ENCODE measurements at regions not wholly inside any gene's neighbourhood (a gene's known extent, or its start where the extent isn't known, plus 50 kb on each side); places are given as distances from the start of the nearest gene placed in this dataset.
A peak's percentile ranks its signal among the peaks of the same experiment; 100 is the strongest.

GRCh38 chr3:187618722-187619121, 51.5 kb downstream of the SST start:
- peak overlapping the region in 1 of 6 donors; percentile 25 for H3K27ac Mint-ChIP-seq
- H3K27me3 Mint-ChIP-seq = peaks cover 24 to 45% (median 24%) of the 10 kb centered on the region in 3 donors
- H3K36me3 Mint-ChIP-seq = no peaks in the 10 kb centered on the region
- no peaks in the 10 kb centered on the region for H3K9me3 Mint-ChIP-seq
- ATAC-seq (ENCODE audit: low read depth in 2 of 2) = no peak
- no peak overlapping the region for H3K4me3 Mint-ChIP-seq
- H3K4me1 Mint-ChIP-seq = no peaks in the 10 kb centered on the region
- no peak for DNase-seq

GRCh38 chr3:187617213-187617612, 53.0 kb downstream of the SST start:
- no peak overlapping the region for H3K4me3 Mint-ChIP-seq
- H3K9me3 Mint-ChIP-seq = no peaks in the 10 kb centered on the region
- DNase-seq = no peak
- no peaks in the 10 kb centered on the region for H3K4me1 Mint-ChIP-seq
- no peak for ATAC-seq (ENCODE audit: low read depth in 2 of 2)
- no peak overlapping the region for H3K27ac Mint-ChIP-seq
- peaks cover 18 to 46% (median 27%) of the 10 kb centered on the region in 3 donors for H3K27me3 Mint-ChIP-seq
- no peaks in the 10 kb centered on the region for H3K36me3 Mint-ChIP-seq

GRCh38 chr3:187616307-187616972, 53.8 kb downstream of the SST start:
- Mint-ChIP-seq H3K9me3 (no peaks in the 10 kb centered on the region), H3K27ac (no peak overlapping the region), H3K4me1 (no peaks in the 10 kb centered on the region), H3K36me3 (no peaks in the 10 kb centered on the region), H3K4me3 (no peak overlapping the region), H3K27me3 (peaks cover 18 to 44% (median 30%) of the 10 kb centered on the region in 3 donors)
- peak; percentile 37 for DNase-seq
- ATAC-seq (ENCODE audit: low read depth in 2 of 2) = peak; percentile 52 to 69

- DNase-seq (no peak), ATAC-seq (ENCODE audit: low read depth in 2 of 2) (no peak)
- no peak overlapping the region for H3K4me3 Mint-ChIP-seq
- H3K9me3 Mint-ChIP-seq = no peaks in the 10 kb centered on the region
- H3K27ac Mint-ChIP-seq = no peak overlapping the region
- no peaks in the 10 kb centered on the region for H3K4me1 Mint-ChIP-seq
- H3K27me3 Mint-ChIP-seq = peaks cover 21 to 45% (median 36%) of the 10 kb centered on the region in 3 donors
- no peaks in the 10 kb centered on the region for H3K36me3 Mint-ChIP-seq
Measured at GRCh38 chr3:187615630-187616029, 54.6 kb downstream of the SST start.

- Mint-ChIP-seq H3K4me1 (no peaks in the 10 kb centered on the region), H3K36me3 (no peaks in the 10 kb centered on the region), H3K27me3 (peaks cover 32 to 61% (median 60%) of the 10 kb centered on the region in 3 donors), H3K9me3 (peaks cover 0 to 3% (median 0%) of the 10 kb centered on the region in 7 donors), H3K27ac (no peak overlapping the region), H3K4me3 (no peak overlapping the region)
- ATAC-seq (ENCODE audit: low read depth in 2 of 2) (no peak), DNase-seq (no peak)
Measured at GRCh38 chr3:187612656-187613055, 57.5 kb downstream of the SST start.

GRCh38 chr3:187610981-187611511, 59.1 kb downstream of the SST start:
- Mint-ChIP-seq H3K4me3 (no peak overlapping the region), H3K4me1 (no peaks in the 10 kb centered on the region), H3K27ac (no peak overlapping the region), H3K27me3 (peaks cover 48 to 71% (median 67%) of the 10 kb centered on the region in 3 donors), H3K9me3 (peaks cover 0 to 4% (median 0%) of the 10 kb centered on the region in 7 donors), H3K36me3 (no peaks in the 10 kb centered on the region)
- no peak for ATAC-seq (ENCODE audit: low read depth in 2 of 2)
- DNase-seq = no peak

GRCh38 chr3:187594272-187594671, 75.9 kb downstream of the SST start:
- no peaks in the 10 kb centered on the region for H3K4me1 Mint-ChIP-seq
- no peaks in the 10 kb centered on the region for H3K9me3 Mint-ChIP-seq
- no peaks in the 10 kb centered on the region for H3K36me3 Mint-ChIP-seq
- no peak for ATAC-seq (ENCODE audit: low read depth in 2 of 2)
- H3K27ac Mint-ChIP-seq = no peak overlapping the region
- no peak overlapping the region for H3K4me3 Mint-ChIP-seq
- peaks cover 30 to 70% (median 65%) of the 10 kb centered on the region in 3 donors for H3K27me3 Mint-ChIP-seq
- DNase-seq = no peak

- no peak for ATAC-seq (ENCODE audit: low read depth in 2 of 2)
- DNase-seq = no peak
- no peak overlapping the region for H3K27ac Mint-ChIP-seq
- peaks cover 0 to under 1% (median 0%) of the 10 kb centered on the region in 7 donors for H3K9me3 Mint-ChIP-seq
- no peaks in the 10 kb centered on the region for H3K4me1 Mint-ChIP-seq
- H3K36me3 Mint-ChIP-seq = no peaks in the 10 kb centered on the region
- no peak overlapping the region for H3K4me3 Mint-ChIP-seq
- peaks cover 35 to 62% (median 57%) of the 10 kb centered on the region in 3 donors for H3K27me3 Mint-ChIP-seq
Measured at GRCh38 chr3:187593451-187593850, 76.7 kb downstream of the SST start.

- Mint-ChIP-seq H3K4me3 (no peak overlapping the region), H3K36me3 (no peaks in the 10 kb centered on the region), H3K9me3 (peaks cover 0 to 2% (median 0%) of the 10 kb centered on the region in 7 donors), H3K4me1 (no peaks in the 10 kb centered on the region), H3K27me3 (peaks cover 48 to 69% (median 60%) of the 10 kb centered on the region in 3 donors), H3K27ac (no peak overlapping the region)
- DNase-seq = no peak
- no peak for ATAC-seq (ENCODE audit: low read depth in 2 of 2)
Measured at GRCh38 chr3:187590861-187591576, 79.2 kb downstream of the SST start.

- no peak overlapping the region for H3K4me3 Mint-ChIP-seq
- no peaks in the 10 kb centered on the region for H3K36me3 Mint-ChIP-seq
Measured at GRCh38 chr3:187587076-187587475, 83.1 kb downstream of the SST start.

GRCh38 chr3:187586226-187586625, 84.0 kb downstream of the SST start:
- Mint-ChIP-seq H3K27me3 (peaks cover 31 to 54% (median 49%) of the 10 kb centered on the region in 3 donors), H3K9me3 (peaks cover 0 to 20% (median 8%) of the 10 kb centered on the region in 7 donors), H3K27ac (no peak overlapping the region), H3K4me3 (no peak overlapping the region), H3K4me1 (no peaks in the 10 kb centered on the region), H3K36me3 (no peaks in the 10 kb centered on the region)
- ATAC-seq (ENCODE audit: low read depth in 2 of 2) (no peak), DNase-seq (no peak)

More at GRCh38 chr3:187587076-187587475, 83.1 kb downstream of the SST start:
- peaks cover 31 to 61% (median 52%) of the 10 kb centered on the region in 3 donors for H3K27me3 Mint-ChIP-seq
- DNase-seq (no peak), ATAC-seq (ENCODE audit: low read depth in 2 of 2) (no peak)
- no peaks in the 10 kb centered on the region for H3K4me1 Mint-ChIP-seq
- no peak overlapping the region for H3K27ac Mint-ChIP-seq
- peaks cover 0 to 20% (median 4%) of the 10 kb centered on the region in 7 donors for H3K9me3 Mint-ChIP-seq

- peaks cover 0 to 2% (median 0%) of the 10 kb centered on the region in 7 donors for H3K9me3 Mint-ChIP-seq
Measured at GRCh38 chr3:187572441-187572840, 97.8 kb downstream of the SST start.

GRCh38 chr3:187571701-187572100, 98.5 kb downstream of the SST start:
- Mint-ChIP-seq H3K9me3 (no peaks in the 10 kb centered on the region), H3K4me3 (no peak overlapping the region), H3K27ac (no peak overlapping the region), H3K27me3 (peaks cover 11 to 31% (median 17%) of the 10 kb centered on the region in 3 donors), H3K4me1 (no peaks in the 10 kb centered on the region), H3K36me3 (no peaks in the 10 kb centered on the region)
- DNase-seq (no peak), ATAC-seq (ENCODE audit: low read depth in 2 of 2) (no peak)

More at GRCh38 chr3:187572441-187572840, 97.8 kb downstream of the SST start:
- H3K27ac Mint-ChIP-seq = no peak overlapping the region
- H3K4me3 Mint-ChIP-seq = no peak overlapping the region
- no peaks in the 10 kb centered on the region for H3K36me3 Mint-ChIP-seq
- peaks cover 7 to 32% (median 17%) of the 10 kb centered on the region in 3 donors for H3K27me3 Mint-ChIP-seq
- H3K4me1 Mint-ChIP-seq = no peaks in the 10 kb centered on the region
- DNase-seq (no peak), ATAC-seq (ENCODE audit: low read depth in 2 of 2) (no peak)

GRCh38 chr3:187570776-187571175, 99.4 kb downstream of the SST start:
- no peaks in the 10 kb centered on the region for H3K4me1 Mint-ChIP-seq
- ATAC-seq (ENCODE audit: low read depth in 2 of 2) = no peak

More at GRCh38 chr3:187570776-187571175, 99.4 kb downstream of the SST start:
- Mint-ChIP-seq H3K36me3 (no peaks in the 10 kb centered on the region), H3K9me3 (no peaks in the 10 kb centered on the region), H3K27me3 (peaks cover 10 to 26% (median 16%) of the 10 kb centered on the region in 3 donors), H3K27ac (no peak overlapping the region), H3K4me3 (no peak overlapping the region)
- no peak for DNase-seq
